SU-DHL-6 (cell line): ENCODE measurements at regions not wholly inside any gene's neighbourhood (a gene's known extent, or its start where the extent isn't known, plus 50 kb on each side); places are given as distances from the start of the nearest gene placed in this dataset.

Experiments used
- CTCF ChIP-seq: fragments of 200-600 bp; sonication (generic); IDR thresholded peaks from one replicate; pipeline ENCODE4 v1.5.1; 2017; ENCODE audit warnings: antibody characterized with exemption, mild to moderate bottlenecking, low read length, moderate library complexity; ENCODE audit not compliant: insufficient read depth, poor library complexity, severe bottlenecking
- EZH2phosphoT487 ChIP-seq: fragments of 200-600 bp; sonication (generic), shearing (Covaris generic); conservative IDR thresholded peaks from 2 replicates; pipeline ENCODE4 v1.6.1; 2018; ENCODE audit warnings: mild to moderate bottlenecking, antibody characterized with exemption, low read length, moderate library complexity, mixed read lengths

GRCh38 chr6:137973201-137973600 lies 106.1 kb downstream of the TNFAIP3 start:
- TF ChIP-seq CTCF (no peak), EZH2phosphoT487 (no peak)
